GDM1 (cell line): ENCODE measurements at regions not wholly inside any gene's neighbourhood (a gene's known extent, or its start where the extent isn't known, plus 50 kb on each side); places are given as distances from the start of the nearest gene placed in this dataset.

ENCODE experiments used
- DNase-seq: peaks from one replicate; lab custom pipeline; 2025; lab: John Stamatoyannopoulos, UW

GRCh38 chr2:217623281-217623912, 379.4 kb downstream of the TNS1 start:
- no peak for DNase-seq

DNA sequence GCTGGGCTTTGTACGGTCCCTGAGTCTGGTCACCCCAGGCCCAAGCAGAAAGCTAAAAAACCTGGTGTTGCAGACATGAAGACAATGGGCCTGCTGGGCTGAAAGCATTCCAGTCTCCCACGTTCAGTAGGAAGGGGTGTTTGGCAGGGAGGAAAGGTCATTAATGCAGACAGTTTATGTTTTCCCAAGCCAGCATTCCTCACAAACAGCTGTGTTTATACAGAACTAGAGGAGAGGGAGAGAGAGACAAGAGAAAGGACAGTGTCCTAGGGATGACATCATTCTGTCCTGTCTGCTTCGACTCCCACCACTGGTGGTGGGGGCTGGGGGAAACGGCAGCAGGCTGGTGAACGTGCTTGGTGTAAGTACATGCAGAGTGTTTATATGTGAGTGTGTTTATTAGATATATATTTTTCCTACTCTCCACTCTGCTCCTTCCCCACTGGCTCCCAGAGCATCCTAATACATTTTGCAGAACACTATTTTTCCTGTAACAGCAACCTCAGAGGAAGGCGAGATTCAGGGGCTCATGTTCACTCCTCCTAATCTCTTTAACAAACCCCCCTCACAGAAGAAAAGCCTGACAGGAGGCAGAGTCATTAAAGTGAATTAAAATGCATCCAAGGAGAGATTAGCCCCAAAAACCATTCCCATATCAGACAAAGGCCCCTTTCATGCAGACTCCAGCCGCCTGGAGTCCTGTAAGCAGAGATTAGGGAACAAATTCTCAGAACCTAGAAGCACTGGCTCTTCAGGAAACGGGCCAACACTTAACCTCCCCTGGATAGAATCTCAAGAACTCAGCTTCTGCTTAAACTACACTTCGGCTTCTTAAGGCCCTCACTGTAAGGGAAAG, 380.4 kb downstream of the TNS1 start:
- no peak for DNase-seq

DNA sequence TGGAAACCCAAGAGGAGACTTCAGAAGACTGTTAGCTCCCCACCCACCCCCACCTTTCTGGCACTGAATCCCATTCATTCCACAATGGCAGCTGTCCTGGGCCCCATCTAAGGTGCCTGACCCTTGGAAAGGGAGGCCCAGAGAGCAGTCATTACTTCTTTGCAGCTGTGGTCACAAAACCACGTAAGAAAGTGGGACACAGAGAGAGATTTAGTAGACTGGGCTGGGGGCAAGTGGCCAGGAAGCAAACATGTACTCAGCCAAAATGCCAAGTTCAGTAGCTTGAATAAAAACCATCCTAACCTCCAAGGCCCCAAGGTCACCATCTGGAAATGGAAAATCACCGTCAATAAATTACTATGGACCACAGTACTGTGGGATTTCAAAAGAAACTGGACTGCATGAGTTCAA, 381.4 kb downstream of the TNS1 start:
- no peak for DNase-seq

DNA sequence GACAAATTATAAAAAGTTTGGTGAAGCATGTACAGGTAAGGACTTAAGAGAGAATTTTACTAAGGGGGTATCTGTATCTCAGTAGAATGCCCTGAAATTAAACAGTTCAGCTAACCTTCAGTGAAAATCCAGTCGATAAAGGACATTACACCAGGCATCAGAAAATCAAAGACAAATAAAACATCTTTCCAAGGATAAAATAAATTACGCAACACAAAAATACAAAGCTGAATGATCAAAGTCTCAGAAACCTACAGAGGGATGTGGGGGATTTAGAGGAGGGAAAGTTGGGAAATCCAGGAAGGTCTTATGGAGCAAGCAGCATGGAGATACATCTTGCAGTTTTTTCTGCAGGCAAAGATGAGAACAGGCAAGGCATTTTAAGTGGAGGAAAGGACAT, 384.1 kb downstream of the TNS1 start:
- DNase-seq: no peak

DNA sequence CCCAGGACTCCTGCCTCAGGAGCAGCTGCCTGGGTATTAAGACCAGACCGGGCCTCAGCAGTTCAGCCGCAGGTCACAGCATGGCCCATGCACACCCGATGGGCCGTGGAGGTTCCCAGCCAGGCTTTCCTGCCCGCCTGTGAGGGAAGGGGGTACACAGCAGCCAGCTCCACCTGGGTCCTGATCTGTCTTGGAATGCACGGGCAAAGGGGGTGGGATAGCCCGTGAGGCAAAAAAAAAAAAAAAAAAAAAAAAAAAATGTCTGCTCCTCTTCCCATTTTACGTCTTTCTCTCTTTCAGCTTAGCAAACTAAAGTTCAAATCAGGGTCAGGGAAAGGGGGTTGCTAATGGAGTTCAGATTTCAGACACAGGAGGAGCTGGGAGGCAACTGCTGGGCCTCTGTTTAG, 385.2 kb downstream of the TNS1 start:
- no peak for DNase-seq

- no peak for DNase-seq
Measured at GRCh38 chr2:217616936-217617335, 385.9 kb downstream of the TNS1 start.

GRCh38 chr2:217615171-217615570, 387.6 kb downstream of the TNS1 start:
- no peak for DNase-seq

GRCh38 chr2:217614498-217614897, 388.3 kb downstream of the TNS1 start:
- no peak for DNase-seq

DNA sequence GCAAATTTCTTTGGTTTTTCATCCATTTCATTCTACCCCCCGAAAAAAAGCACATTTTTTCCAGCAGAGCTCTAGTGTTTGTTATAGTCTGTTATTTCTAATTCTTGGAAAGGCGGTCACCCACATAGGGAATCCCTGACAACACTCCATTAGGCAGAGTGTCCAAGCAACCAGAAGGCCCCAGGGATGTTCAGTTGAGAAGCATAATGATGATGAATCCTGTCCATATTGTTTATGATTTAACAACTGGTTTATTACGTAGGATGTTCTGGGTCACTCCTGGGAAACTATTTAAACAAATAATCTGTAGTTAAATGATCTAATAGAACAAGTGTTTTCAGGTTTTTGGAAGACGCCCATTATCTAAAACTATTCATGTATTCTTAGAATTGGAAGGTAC, 388.7 kb downstream of the TNS1 start:
- DNase-seq: no peak

DNA sequence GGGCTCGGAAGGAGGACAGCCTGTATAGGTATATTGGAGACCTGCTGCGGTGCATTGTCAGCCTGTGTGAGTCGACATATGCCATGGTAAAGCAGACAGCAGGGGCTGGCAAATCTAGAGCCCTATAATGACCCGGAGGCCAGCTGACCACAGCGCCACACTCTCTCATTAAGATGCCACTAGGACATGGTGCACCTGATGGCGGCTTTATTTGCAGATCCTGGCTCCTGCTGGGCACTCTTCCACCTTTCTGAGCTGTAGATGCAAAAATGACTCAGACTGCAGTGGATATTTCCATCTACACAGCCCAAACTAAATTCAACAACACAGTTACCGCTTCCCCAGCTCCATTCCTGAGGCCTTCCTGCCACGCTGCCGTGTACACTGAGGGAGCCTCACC, 389.9 kb downstream of the TNS1 start:
- no peak for DNase-seq

DNA sequence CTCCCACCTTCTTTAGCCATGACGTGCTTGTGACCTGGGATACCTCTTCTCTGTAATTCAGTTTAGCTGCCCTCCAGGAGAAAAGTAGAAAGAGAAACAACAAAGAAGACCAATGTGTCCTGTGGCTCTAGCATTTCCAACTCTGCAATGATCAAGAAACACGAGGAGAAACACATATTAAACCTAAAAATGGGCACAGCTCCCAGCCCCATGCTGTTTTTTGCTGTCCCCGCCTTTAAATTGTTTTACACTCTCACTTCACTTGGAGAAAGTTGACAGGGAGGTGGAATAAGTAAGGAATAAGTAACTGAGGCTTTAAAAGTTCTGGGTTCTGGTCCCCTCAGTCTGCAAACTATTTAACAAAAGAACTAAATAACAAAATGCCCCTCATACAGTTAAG, 390.6 kb downstream of the TNS1 start:
- DNase-seq: no peak

GRCh38 chr2:217611626-217612127, 391.1 kb downstream of the TNS1 start:
- DNase-seq: no peak

GRCh38 chr2:217611056-217611455, 391.7 kb downstream of the TNS1 start:
- DNase-seq: no peak

DNA sequence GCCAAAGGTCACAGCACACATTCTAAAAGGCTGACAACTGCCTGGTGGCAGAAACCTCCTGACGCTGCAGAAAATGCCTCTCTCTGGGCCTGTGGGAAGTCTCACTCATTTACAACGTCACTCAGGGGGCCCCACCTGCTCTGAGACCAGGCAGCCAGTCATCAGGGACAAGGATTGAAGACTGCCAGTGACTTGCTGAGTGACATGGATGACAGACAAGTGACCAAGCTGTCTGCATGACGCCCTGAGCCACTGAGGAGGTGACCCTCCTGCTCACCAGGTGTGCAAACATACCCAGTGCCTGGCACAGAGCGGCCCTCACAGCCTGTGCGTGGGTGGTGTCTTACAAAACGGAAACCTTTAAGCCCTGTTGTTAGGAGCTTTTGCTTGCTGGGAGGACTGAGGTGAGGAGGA, 392.4 kb downstream of the TNS1 start:
- no peak for DNase-seq

DNA sequence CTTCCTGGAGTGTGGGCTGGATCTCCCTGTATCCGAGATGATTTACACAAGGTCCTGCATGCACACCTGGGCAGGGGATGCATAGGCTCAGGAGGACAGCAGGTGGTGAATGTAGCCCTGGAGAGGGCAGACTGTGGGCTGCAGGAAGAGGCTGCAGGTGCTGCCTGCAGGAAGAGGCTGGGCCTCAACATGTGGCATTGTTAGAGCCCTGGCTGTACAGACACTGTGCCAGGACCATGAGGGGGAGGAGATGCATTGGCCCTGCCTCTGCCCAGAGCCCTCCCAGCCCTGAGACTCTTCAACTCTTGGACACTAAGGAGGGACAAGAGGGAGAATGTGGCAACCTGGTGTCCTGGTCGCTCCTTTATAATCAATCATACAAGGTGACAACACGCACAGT, 392.8 kb downstream of the TNS1 start:
- no peak for DNase-seq

DNA sequence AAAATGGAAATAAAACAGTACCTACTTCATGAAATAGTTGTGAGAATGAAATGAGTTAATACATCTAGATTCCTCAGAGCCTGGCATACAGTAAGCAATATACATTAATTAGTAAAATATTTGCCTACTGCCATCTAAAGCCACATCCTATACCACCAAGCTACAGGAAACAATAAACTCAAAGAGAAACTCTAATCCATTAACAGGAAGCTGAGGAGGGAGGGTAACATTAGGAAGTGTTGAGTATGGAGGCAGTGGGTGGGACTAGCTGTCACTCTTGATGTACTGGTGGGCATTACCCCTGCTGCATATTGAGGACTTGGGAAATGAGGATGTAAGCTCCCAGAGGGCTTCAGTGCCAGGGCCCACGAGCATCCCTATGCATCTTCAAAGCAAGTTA, 396.5 kb downstream of the TNS1 start:
- DNase-seq: no peak

DNA sequence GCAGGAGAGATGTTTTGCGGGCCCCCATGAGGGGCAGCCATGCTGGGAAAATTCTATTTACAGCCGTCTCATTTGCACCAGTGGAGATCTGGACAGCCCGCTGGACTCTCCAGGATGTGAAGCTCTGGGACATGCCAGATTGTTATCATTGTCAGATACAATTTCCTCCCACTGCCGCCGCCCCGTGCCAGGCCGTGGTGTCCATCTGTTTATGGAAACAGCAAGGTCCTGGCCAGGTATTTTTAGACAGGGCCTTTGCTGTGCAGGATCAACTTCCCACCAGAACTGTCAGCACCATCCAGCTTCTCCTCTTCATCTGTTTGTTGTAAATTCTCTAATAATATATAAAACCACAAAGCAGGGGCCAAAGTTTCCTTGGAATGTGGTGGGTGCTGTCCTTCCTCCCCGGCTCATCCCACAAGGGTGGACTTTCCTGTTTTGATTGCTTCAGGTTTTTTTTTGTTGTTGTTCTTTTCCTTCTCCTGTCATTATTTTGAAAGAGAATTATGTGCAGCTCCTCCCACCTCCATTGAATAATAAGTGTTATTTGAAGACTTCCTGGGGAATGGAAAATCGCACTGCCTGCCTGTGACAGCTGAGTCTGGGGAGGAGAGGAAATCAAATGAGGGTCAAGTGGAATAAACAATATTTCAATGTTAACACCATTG, 398.1 kb downstream of the TNS1 start:
- no peak for DNase-seq

GRCh38 chr2:217601601-217602000, 401.2 kb downstream of the TNS1 start:
- DNase-seq: no peak

DNA sequence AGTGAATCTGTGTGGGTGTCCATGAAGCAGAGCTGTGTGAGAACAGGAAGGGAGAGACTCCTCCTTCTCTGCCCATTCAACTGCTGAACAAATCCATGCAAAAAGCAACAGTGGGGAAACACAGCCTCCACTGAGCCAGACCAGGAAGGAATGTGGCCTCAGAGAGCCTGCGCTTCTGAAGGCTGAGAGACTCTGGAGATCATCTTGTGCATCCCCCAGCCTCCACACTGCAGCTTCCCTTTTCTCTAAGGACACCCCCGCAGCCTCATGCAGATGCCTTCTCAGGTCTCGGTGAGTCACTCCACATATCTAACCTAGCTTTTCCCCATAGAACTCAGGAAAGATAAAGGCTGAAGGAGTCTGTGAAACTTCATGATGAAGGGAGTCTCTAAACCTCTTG, 402.9 kb downstream of the TNS1 start:
- DNase-seq: no peak

- no peak for DNase-seq
Measured at GRCh38 chr2:217597681-217598080, 405.1 kb downstream of the TNS1 start.

DNA sequence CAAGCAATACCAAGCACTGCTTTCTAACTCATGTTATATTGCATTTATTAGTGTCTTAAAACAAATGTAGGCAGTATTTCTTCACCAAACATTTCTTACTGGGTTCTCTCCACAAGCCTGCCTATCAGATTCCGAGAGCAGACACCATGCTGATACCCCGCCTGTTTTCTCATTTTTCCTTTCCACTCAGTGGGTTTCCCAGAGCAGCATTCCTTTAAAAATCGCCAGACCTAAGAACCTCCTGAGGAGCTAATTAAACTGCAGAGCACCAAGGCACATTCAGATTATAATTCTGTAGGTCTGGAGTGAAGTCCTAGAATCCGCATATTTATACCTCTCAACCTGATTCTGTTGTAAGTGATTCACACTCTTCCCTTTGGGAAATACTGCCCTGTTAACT, 405.6 kb downstream of the TNS1 start:
- DNase-seq: no peak

DNA sequence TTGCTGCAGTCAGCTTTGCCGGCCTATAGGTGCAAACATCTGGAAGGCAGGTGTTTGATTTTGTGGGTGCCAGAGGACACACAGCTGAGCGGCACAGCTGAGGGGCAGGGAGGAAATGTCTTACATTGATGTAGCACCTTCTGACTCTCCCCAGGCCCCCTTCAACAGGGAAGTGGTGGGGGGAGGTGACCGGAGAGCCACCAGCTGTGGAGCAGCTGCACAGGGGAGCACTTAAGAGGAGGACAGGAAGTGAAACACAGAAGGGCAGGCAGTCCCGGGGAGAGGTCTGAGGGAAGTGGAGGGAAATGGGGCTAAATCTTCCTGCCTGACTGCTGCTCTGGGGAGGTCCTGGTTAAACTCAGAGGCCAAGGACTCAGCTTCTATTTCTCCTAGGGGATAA, 409.1 kb downstream of the TNS1 start:
- DNase-seq: no peak

GRCh38 chr2:217588266-217588665, 414.5 kb downstream of the TNS1 start:
- no peak for DNase-seq
